ENCODE measurements at regions not wholly inside any gene's neighbourhood (a gene's known extent, or its start where the extent isn't known, plus 50 kb on each side); places are given as distances from the start of the nearest gene placed in this dataset.

- H3K27me3 Mint-ChIP-seq = no peaks in the 10 kb centered on the region
- peaks cover 28% of the 10 kb centered on the region for H3K4me1 Mint-ChIP-seq
- H3K4me3 Mint-ChIP-seq = no peak overlapping the region
- POLR2A ChIA-PET = interaction anchor here (1.0 kb wide), 1 partner anchor 359 kb away, joined by 3 read pairs; no protein-coding TSS in a partner anchor
- no peaks in the 10 kb centered on the region for H3K36me3 Mint-ChIP-seq (ENCODE audit: low read depth)
- no peaks in the 10 kb centered on the region for H3K9me3 Mint-ChIP-seq
- H3K27ac Mint-ChIP-seq = no peak overlapping the region
- CTCF ChIA-PET = no interaction called here
- no peak for DNase-seq
Observed at GRCh38 chr1:59141267-59141863, 155.5 kb upstream of the FGGY start.

- POLR2A ChIA-PET = interaction anchor here (1.0 kb wide), 1 partner anchor 361 kb away, joined by 3 read pairs; no protein-coding TSS in a partner anchor
- peaks cover 35% of the 10 kb centered on the region for H3K4me1 Mint-ChIP-seq
- CTCF ChIA-PET = no interaction called here
Observed at GRCh38 chr1:59142311-59143132, 154.4 kb upstream of the FGGY start.

GRCh38 chr1:59143133-59143487 lies 153.8 kb upstream of the FGGY start:
- Mint-ChIP-seq H3K36me3 (ENCODE audit: low read depth) (no peaks in the 10 kb centered on the region), H3K27me3 (no peaks in the 10 kb centered on the region), H3K4me1 (peaks cover 37% of the 10 kb centered on the region), H3K4me3 (no peak overlapping the region), H3K9me3 (no peaks in the 10 kb centered on the region), H3K27ac (no peak overlapping the region)
- ChIA-PET POLR2A (no interaction called here), CTCF (no interaction called here)
- no peak for DNase-seq

More at GRCh38 chr1:59142311-59143132, 154.4 kb upstream of the FGGY start:
- Mint-ChIP-seq H3K9me3 (no peaks in the 10 kb centered on the region), H3K27ac (no peak overlapping the region), H3K36me3 (ENCODE audit: low read depth) (no peaks in the 10 kb centered on the region), H3K27me3 (no peaks in the 10 kb centered on the region), H3K4me3 (no peak overlapping the region)
- DNase-seq = no peak

GRCh38 chr1:59143811-59144210 lies 153.1 kb upstream of the FGGY start:
- no peaks in the 10 kb centered on the region for H3K9me3 Mint-ChIP-seq
- H3K27ac Mint-ChIP-seq = no peak overlapping the region
- CTCF ChIA-PET = no interaction called here
- H3K4me1 Mint-ChIP-seq = peaks cover 35% of the 10 kb centered on the region
- no peak overlapping the region for H3K4me3 Mint-ChIP-seq
- no peak for DNase-seq
- no peaks in the 10 kb centered on the region for H3K27me3 Mint-ChIP-seq
- H3K36me3 Mint-ChIP-seq (ENCODE audit: low read depth) = no peaks in the 10 kb centered on the region
- POLR2A ChIA-PET = no interaction called here

GRCh38 chr1:59144959-59145358 lies 151.9 kb upstream of the FGGY start:
- H3K36me3 Mint-ChIP-seq (ENCODE audit: low read depth) = no peaks in the 10 kb centered on the region
- ChIA-PET POLR2A (no interaction called here), CTCF (interaction anchor here (0.7 kb wide), 1 partner anchor 91 kb away, joined by 3 read pairs; no protein-coding TSS in a partner anchor)
- no peak for DNase-seq
- no peak overlapping the region for H3K4me3 Mint-ChIP-seq
- H3K9me3 Mint-ChIP-seq = no peaks in the 10 kb centered on the region
- no peak overlapping the region for H3K27ac Mint-ChIP-seq
- H3K27me3 Mint-ChIP-seq = no peaks in the 10 kb centered on the region
- peaks cover 35% of the 10 kb centered on the region for H3K4me1 Mint-ChIP-seq

- no peaks in the 10 kb centered on the region for H3K27me3 Mint-ChIP-seq
- no peak for DNase-seq
- POLR2A ChIA-PET = no interaction called here
- H3K36me3 Mint-ChIP-seq (ENCODE audit: low read depth) = no peaks in the 10 kb centered on the region
- CTCF ChIA-PET = interaction anchor here (0.7 to 1.4 kb wide), 5 partner anchors 25 to 364 kb away, joined by 3 to 4 read pairs (median 3); no protein-coding TSS in a partner anchor
- H3K4me1 Mint-ChIP-seq = peaks cover 43% of the 10 kb centered on the region
- H3K9me3 Mint-ChIP-seq = no peaks in the 10 kb centered on the region
- H3K4me3 Mint-ChIP-seq = peak overlapping the region; percentile 86
- H3K27ac Mint-ChIP-seq = no peak overlapping the region
Observed at GRCh38 chr1:59146056-59146455, 150.8 kb upstream of the FGGY start.

- CTCF ChIA-PET = interaction anchor here (0.7 to 1.4 kb wide), 3 partner anchors 46 to 365 kb away, joined by 3 to 4 read pairs (median 3); no protein-coding TSS in a partner anchor
Observed at GRCh38 chr1:59146651-59147358, 150.1 kb upstream of the FGGY start.

GRCh38 chr1:59149435-59149834 lies 147.5 kb upstream of the FGGY start:
- H3K27me3 Mint-ChIP-seq = no peaks in the 10 kb centered on the region
- H3K4me1 Mint-ChIP-seq = peaks cover 22% of the 10 kb centered on the region
- no peak overlapping the region for H3K27ac Mint-ChIP-seq
- no peak overlapping the region for H3K4me3 Mint-ChIP-seq
- H3K36me3 Mint-ChIP-seq (ENCODE audit: low read depth) = no peaks in the 10 kb centered on the region
- H3K9me3 Mint-ChIP-seq = no peaks in the 10 kb centered on the region
- CTCF ChIA-PET = no interaction called here
- DNase-seq = no peak
- POLR2A ChIA-PET = no interaction called here

More at GRCh38 chr1:59146651-59147358, 150.1 kb upstream of the FGGY start:
- POLR2A ChIA-PET = no interaction called here
- peak overlapping the region; percentile 86 for H3K4me3 Mint-ChIP-seq
- H3K4me1 Mint-ChIP-seq = peaks cover 40% of the 10 kb centered on the region
- H3K9me3 Mint-ChIP-seq = no peaks in the 10 kb centered on the region
- no peaks in the 10 kb centered on the region for H3K27me3 Mint-ChIP-seq
- H3K27ac Mint-ChIP-seq = peak overlapping the region; percentile 79
- DNase-seq = peak; percentile 54
- H3K36me3 Mint-ChIP-seq (ENCODE audit: low read depth) = no peaks in the 10 kb centered on the region

- H3K4me3 Mint-ChIP-seq = no peak overlapping the region
- no peaks in the 10 kb centered on the region for H3K27me3 Mint-ChIP-seq
- ChIA-PET CTCF (interaction anchor here (0.6 to 0.7 kb wide), 2 partner anchors 365 to 548 kb away, joined by 3 to 4 read pairs; no protein-coding TSS in a partner anchor), POLR2A (interaction anchor here (0.9 kb wide), 2 partner anchors 208 to 334 kb away, joined by 3 to 4 read pairs; no protein-coding TSS in a partner anchor)
- no peak overlapping the region for H3K27ac Mint-ChIP-seq
- no peaks in the 10 kb centered on the region for H3K36me3 Mint-ChIP-seq (ENCODE audit: low read depth)
- peak; percentile 33 for DNase-seq
- peaks cover 22% of the 10 kb centered on the region for H3K4me1 Mint-ChIP-seq
- no peaks in the 10 kb centered on the region for H3K9me3 Mint-ChIP-seq
Observed at GRCh38 chr1:59150577-59151386, 146.1 kb upstream of the FGGY start.

GRCh38 chr1:59151387-59151761 lies 145.5 kb upstream of the FGGY start:
- Mint-ChIP-seq H3K27me3 (no peaks in the 10 kb centered on the region), H3K27ac (no peak overlapping the region), H3K4me1 (peaks cover 18% of the 10 kb centered on the region), H3K4me3 (no peak overlapping the region), H3K9me3 (no peaks in the 10 kb centered on the region), H3K36me3 (ENCODE audit: low read depth) (no peaks in the 10 kb centered on the region)
- no peak for DNase-seq
- ChIA-PET CTCF (no interaction called here), POLR2A (interaction anchor here (0.9 kb wide), 2 partner anchors 209 to 335 kb away, joined by 3 to 4 read pairs; no protein-coding TSS in a partner anchor)

GRCh38 chr1:59151860-59152259 lies 145.0 kb upstream of the FGGY start:
- Mint-ChIP-seq H3K27ac (no peak overlapping the region), H3K4me1 (peaks cover 16% of the 10 kb centered on the region), H3K36me3 (ENCODE audit: low read depth) (no peaks in the 10 kb centered on the region), H3K4me3 (no peak overlapping the region), H3K27me3 (no peaks in the 10 kb centered on the region), H3K9me3 (no peaks in the 10 kb centered on the region)
- CTCF ChIA-PET = no interaction called here
- POLR2A ChIA-PET = no interaction called here
- DNase-seq = no peak

- H3K9me3 Mint-ChIP-seq = no peaks in the 10 kb centered on the region
- peaks cover 11% of the 10 kb centered on the region for H3K4me1 Mint-ChIP-seq
- H3K4me3 Mint-ChIP-seq = no peak overlapping the region
- H3K36me3 Mint-ChIP-seq (ENCODE audit: low read depth) = no peaks in the 10 kb centered on the region
- ChIA-PET POLR2A (no interaction called here), CTCF (interaction anchor here (0.6 kb wide), 1 partner anchor 184 kb away, joined by 3 read pairs; no protein-coding TSS in a partner anchor)
- H3K27me3 Mint-ChIP-seq = no peaks in the 10 kb centered on the region
- no peak for DNase-seq
- H3K27ac Mint-ChIP-seq = no peak overlapping the region
Observed at GRCh38 chr1:59152511-59152910, 144.4 kb upstream of the FGGY start.

All from activated CD4-positive, alpha-beta memory T cell treated with anti-CD3 and anti-CD28 coated beads, Interleukin-2, amount 10 ng/mL, durations not matched to agents 7 days and 5 days (primary cell).